Dedifferentiated amniotic fluid mesenchymal stem cell (primary cell): ENCODE measurements at regions not wholly inside any gene's neighbourhood (a gene's known extent, or its start where the extent isn't known, plus 50 kb on each side); places are given as distances from the start of the nearest gene placed in this dataset.

ENCODE experiments used
- DNase-seq: peaks from one replicate; pipeline ENCODE4 v3.0.0-alpha.2; 2016; ENCODE audit errors: extremely low spot score

DNA sequence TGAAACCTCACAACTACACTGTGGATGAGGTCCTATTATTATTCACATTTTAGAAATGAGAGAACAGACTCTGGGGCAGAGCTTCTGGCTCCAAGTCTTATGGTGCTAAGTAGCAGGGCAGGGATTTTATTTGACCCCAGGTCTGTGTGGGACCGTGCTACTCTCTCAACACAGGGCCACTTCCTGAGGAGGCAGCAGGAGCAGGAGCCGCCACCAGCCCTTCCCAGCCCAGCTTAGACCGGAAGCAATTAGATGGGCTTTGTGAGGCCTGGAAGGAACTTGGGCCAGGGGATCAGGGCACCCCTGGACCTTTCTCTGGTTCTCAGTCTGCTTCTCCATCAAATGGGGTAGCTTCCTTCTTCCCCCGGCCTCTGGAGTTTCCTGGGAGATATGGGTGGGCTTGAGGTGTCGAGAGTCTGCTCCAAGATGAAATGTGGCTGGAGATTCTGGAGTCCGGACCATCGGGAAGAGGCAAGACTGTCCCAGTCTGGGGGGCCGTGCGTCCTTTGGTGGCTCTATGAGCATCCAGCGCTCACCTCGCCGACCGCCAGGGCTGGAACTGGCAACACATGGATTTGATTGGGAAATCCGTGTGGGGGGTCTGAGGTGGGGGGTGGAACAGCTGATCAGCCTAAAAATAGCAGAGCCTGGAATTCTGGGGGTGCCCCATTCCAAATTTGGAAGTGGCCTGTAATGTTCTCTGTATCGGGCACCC lies 136.8 kb downstream of the FOXD2 start:
- no peak for DNase-seq

- peak; percentile 22 for DNase-seq
These were observed 138.3 kb downstream of the FOXD2 start for GRCh38 chr1:47575855-47576757.

DNA sequence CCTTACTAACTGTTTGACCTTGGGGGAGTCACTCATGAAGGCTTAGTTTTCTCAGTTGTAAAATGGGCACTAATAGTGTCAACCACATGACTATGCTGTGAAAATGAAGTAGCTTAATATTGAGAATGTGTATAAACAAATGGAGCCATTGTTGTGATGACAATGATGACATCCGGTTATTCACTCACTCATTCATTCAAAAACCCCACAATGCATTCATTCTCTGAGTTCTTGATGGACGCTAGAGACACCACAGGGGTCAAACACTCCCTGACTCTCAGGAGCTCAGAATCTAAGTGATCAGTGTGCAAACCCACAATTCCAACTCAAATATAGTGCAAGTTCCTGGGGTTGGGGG lies 138.9 kb downstream of the FOXD2 start:
- no peak for DNase-seq

DNA sequence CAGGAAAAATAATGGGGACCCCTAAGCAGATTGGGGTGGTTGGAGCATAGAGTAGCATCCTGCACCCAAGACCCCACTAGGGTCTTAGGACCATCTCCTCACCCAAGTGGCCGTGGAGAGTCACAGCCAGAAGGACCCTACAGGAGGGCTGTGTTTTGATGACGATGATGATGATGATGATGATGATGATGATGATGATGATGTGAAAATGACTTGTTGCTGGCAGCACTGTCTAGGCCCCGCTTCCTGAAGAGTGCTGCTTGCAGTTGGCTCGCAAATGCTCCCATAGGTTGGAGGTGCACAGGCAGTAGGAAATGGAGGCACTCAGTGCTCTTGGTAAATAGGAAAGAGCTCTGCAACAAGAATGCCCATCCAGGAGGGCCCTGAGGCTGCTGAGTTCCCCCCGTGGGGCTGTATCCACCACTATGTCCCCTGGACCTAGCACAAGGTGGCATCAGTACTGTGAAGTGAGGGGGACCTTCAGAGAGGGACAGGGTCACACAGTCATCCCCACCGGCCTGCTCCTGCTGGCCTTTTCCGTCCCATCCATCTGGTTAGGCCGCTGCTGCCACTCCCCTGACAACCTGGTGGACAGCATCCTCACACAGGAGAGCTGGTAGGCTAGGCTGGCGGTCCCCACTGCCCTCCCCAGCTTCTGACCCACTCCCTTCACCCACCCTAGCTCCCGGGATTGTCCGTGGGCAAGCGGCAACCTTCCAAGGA lies 139.6 kb downstream of the FOXD2 start:
- DNase-seq: no peak

DNA sequence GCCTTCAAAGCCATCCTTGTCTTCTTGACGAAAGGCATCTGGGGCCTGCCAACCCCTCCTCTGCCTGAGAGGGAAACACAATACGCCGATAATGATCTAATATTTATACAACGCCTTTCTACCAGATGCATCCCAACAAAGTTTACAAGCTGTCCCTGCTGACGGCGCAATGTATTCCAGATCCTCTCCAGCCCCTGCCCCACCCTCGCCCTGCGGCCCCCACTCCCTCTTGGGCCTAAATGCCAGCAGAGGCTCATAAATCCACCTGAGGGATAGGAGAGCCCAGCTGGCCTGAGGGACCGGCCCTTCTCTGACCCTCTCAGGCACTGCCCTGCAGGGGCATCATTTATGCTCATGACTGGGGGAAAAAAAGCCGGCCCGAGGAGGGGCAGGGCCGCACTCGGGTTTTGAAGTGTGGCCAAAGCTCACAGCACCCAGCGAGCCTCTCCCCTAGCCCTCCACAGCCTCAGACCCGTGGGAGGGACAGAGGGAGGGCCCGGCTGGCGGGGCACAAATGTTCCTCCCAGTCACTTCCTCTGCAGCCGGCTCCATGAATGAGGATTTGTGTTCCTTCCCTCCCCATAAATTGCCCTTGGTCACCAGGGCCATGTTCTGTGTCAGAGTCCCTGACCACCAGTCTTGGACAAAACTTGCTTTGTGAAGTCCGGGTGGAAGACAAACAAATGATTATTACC lies 140.3 kb downstream of the FOXD2 start:
- DNase-seq: no peak

DNA sequence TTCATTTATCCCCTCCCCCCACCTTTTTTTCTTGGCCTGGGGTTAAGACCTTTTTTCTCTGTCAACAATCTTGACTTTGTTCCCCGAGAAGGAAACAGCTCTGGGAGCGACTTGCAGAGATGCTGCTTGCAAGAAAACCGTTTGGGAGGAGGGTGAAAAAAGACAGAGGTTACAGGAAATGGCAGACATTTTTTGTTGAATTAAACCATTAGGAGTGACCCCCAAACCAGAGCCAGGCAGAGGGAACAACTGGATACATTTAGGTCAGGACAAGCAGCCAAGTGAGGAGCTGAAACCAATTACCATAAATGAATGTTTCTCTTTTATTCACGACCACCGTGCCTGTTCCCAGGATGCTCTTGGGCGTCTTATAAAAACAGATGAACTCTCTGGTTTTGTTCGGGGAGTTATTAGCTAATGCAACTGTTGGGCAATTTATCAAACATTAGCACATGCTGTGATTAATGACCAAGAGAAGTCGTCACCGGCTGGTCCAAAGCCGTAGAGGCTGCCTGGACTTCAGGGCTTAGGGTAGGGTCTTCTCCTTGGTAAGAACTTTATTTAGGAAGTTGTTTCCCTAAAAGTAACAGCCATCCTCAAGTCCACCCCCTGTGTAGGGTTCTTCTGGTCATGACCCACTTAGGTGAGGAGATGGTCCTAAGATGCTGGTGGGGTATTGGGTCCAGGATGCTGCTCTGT lies 141.0 kb downstream of the FOXD2 start:
- no peak for DNase-seq

GRCh38 chr1:47579809-47580208 lies 142.0 kb downstream of the FOXD2 start:
- no peak for DNase-seq

DNA sequence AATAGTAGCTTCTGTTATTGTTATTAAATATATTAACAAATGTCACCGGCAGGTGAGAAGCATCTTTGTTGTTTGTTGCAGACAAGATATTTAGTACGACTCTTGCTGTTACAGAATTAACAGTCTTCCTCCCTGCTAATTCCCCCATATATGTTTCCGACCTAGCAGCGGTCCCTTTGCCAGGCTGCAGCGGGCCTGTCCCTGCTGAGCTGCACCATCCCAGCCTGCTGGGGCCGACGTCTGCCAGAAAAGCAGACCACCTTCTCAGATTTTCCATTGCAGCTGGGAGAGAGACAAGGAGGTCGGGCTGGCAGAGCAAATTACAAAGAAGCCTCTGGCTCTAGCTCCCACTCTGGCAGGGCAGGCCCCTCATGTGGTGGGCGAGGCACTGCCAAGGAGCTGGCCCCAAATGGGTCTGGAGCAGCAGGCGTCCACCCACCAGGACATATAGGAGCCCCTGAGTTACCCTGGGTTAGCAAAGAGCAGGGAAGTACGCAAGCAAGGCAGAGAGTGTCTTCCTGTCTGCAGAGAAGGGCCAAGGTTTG lies 142.7 kb downstream of the FOXD2 start:
- DNase-seq: no peak

DNA sequence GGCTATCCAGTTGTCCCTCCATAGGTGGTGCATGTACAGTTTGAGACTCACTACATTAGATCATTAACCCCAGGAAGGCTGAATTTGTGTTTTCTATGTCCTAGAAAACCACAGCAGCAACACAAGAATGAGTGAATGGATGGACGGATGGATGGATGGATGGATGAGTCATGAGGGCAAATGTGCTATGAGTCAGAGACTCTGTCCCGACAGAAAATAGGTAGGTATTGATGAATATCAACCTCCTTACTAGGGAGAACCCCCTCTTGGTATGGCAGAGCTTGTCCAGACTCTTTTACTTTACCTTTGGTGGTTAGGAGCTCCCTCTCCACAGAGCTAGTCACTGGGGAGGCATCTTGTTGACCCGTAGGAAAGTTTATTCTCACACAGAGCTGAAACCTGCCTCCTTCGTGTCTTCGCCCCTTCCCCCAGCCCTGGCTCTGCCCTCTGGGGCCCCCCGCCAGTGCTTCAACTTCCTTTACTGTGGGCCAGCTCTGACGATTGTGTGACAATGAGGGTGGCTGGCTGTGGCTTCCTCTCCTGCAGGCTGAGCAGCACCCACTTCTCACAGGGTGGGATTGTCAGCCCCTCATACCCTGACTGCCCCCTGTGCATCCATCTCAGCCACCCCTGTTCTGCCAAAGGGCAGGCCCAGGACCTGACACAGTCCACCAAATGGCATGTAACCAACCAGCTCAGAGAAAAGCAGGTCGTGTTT lies 145.2 kb downstream of the FOXD2 start:
- DNase-seq: no peak

GRCh38 chr1:47584249-47584648 lies 146.4 kb downstream of the FOXD2 start:
- DNase-seq: no peak

- DNase-seq: no peak
These were observed 147.5 kb downstream of the FOXD2 start for GRCh38 chr1:47585141-47585902.

DNA sequence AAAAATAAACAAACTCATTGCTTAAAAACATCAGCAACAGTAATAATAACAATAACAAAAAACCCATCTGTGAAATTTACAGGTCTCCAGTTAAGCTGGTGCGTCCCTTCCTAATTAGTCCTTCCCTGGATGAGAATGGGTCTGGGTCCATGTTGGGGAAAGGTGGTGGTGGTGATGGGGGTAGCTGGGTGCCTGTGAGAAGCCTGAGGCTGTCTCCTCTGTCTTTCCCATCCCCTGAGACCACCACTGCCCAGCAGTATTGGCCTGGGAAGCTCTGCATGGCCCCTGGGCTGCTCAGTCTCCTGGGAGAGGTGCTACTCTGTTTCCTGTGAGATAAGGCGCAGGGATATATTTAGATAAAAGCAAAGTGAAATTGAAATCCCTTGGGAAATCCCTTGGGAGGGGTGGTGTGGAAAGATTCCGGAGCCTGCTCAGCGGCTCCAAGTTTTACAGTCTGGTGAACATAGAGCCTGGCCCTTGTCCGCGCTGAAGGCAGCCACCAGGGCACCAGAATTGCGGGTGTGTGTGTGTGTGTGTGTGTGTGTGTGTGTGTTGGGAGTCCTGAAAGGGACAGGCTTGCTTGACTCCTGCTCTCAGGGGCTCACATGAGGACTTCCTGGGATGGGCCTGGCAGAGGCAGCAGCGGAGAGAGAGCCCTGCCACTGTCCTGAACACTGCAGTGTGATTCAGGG lies 150.2 kb downstream of the FOXD2 start:
- no peak for DNase-seq

DNA sequence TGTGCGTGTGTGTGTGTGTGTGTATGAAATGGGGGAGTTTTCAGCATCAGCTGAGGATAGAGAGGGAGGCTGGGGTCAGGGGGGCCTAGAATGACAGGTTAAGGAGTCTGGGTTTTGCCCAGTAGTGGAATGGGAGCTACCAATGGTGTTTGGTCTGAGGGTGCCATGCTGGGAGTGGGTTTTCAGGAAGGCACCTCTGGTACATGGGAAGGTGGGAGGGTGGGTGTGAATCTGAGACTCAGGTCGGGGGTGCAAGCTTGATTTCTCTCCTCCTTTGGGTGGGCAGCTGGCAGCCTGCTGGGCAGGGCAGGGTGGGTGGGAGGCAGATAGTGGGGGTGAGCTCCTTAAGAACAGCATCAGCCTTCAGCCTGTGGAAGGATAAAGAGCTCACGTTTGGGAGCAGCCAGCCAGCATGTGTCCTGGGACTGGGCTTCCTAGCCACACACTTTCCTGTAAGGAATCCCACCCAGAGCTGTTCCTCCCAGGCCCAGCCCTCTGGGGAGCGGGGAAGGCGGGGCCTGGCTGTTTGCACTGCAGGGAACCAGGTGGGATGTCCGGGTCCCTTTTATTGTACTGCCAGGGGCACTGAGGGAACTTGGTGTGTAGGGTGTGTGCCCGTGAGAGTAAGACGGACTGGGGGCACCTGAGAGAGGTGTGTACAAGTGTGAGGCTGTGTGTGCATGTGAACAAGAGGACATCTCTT lies 152.8 kb downstream of the FOXD2 start:
- DNase-seq: no peak

DNA sequence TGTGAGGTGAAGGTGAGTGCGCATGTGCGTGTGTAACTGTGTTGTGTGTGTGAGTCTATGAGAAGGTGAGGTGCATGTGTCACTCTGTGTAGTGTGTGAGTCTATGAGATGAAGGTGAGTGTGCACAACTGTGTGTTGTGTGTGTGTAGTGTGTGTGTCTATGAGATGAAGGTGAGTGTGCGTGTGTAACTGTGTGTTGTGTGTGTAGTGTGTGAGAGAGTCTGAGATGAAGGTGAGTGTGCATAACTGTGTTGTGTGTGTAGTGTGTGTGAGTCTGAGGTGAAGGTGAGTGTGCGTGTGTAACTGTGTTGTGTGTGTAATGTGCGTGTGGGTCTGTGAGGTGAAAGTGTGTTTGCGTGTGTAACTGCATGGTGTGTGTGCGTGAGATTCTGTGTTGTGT lies 154.0 kb downstream of the FOXD2 start:
- DNase-seq: no peak

GRCh38 chr1:47592296-47593012 lies 154.6 kb downstream of the FOXD2 start:
- no peak for DNase-seq

- DNase-seq: no peak
These were observed 155.2 kb downstream of the FOXD2 start for GRCh38 chr1:47593013-47593568.

DNA sequence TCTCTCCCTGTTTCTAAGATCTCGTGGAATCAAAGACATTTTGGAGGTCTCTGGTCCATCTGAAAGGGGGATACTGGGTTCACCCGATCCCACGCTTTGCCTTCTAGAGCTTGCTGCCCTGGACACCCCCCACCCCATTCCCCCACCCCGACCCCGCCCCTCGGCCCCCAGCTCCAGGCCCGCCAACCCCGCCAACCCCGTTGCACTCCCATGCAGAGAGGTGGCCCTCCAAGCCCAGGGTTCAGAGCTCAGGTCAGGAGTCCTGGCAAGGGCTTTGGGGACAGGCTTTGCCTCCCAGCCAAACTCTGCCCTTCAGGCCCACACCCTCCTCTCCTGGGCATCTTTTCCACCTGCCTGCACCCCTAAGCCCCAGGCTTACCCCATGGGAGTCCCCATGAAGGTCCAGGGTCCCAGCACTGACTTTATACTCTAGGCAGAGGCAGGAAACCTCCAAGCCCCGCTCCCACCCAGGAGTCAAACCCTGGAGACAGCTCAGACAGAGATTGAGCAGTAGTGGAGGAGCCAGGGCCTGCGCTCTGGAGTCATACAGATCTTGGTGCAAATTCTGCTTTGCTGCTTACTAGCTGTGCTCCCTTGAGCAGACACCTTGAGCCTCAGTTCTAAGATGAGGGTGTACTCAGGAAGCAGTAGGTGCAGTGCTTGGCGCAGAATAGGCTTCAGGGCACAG lies 155.9 kb downstream of the FOXD2 start:
- DNase-seq: no peak
